ENCODE measurements at regions not wholly inside any gene's neighbourhood (a gene's known extent, or its start where the extent isn't known, plus 50 kb on each side); places are given as distances from the start of the nearest gene placed in this dataset.

- TF ChIP-seq, protein P1, sequence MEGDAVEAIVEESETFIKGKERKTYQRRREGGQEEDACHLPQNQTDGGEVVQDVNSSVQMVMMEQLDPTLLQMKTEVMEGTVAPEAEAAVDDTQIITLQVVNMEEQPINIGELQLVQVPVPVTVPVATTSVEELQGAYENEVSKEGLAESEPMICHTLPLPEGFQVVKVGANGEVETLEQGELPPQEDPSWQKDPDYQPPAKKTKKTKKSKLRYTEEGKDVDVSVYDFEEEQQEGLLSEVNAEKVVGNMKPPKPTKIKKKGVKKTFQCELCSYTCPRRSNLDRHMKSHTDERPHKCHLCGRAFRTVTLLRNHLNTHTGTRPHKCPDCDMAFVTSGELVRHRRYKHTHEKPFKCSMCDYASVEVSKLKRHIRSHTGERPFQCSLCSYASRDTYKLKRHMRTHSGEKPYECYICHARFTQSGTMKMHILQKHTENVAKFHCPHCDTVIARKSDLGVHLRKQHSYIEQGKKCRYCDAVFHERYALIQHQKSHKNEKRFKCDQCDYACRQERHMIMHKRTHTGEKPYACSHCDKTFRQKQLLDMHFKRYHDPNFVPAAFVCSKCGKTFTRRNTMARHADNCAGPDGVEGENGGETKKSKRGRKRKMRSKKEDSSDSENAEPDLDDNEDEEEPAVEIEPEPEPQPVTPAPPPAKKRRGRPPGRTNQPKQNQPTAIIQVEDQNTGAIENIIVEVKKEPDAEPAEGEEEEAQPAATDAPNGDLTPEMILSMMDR (IDR thresholded peaks at IDR 0.05 in 8 of 11, conservative IDR thresholded peaks at IDR 0.05 in 3 of 11), result no peak
- TF ChIP-seq POLR2A (IDR thresholded peaks at IDR 0.05), result no peak
- no peak for TF ChIP-seq POLR2AphosphoS5 (IDR thresholded peaks at IDR 0.05)
These were observed 94.5 kb upstream of the GRIN2B start for GRCh38 chr12:14075797-14076393.

Measured in spleen (tissue), 7 donors.